ENCODE measurements at regions not wholly inside any gene's neighbourhood (a gene's known extent, or its start where the extent isn't known, plus 50 kb on each side); places are given as distances from the start of the nearest gene placed in this dataset.
"Not testable (repeated sequence)": the region's sequence is repeated elsewhere in the genome, so short reads cannot be mapped to it uniquely, and the experiment has no call there.

GRCh38 chr21:24594082-24594481 is 1013.2 kb downstream of the MRPL39 start:
- no peak for DNase-seq (ENCODE audit: missing footprints)
- no peak for ATAC-seq
- intact Hi-C loops (cut with DNase I): no loop called here

GRCh38 chr21:24590261-24590660 is 1017.0 kb downstream of the MRPL39 start:
- ATAC-seq (no peak), DNase-seq (ENCODE audit: missing footprints) (no peak)
- intact Hi-C loops (cut with DNase I): no loop called here

GRCh38 chr21:24583473-24583872 is 1023.8 kb downstream of the MRPL39 start:
- no peak for ATAC-seq
- intact Hi-C loops (cut with DNase I): no loop called here
- DNase-seq (ENCODE audit: missing footprints): no peak

GRCh38 chr21:24577301-24577700 is 1030.0 kb downstream of the MRPL39 start:
- ATAC-seq: no peak
- DNase-seq (ENCODE audit: missing footprints): no peak
- intact Hi-C loops (cut with DNase I): no loop called here

- intact Hi-C loops (cut with DNase I): no loop called here
- DNase-seq (ENCODE audit: missing footprints) (no peak), ATAC-seq (no peak)
Observed at GRCh38 chr21:24561291-24561690, 1046.0 kb downstream of the MRPL39 start.

GRCh38 chr21:24552491-24552890 is 1054.8 kb downstream of the MRPL39 start:
- peak; percentile 39 for ATAC-seq
- intact Hi-C loops (cut with DNase I): no loop called here
- no peak for DNase-seq (ENCODE audit: missing footprints)

- intact Hi-C loops (cut with DNase I): no loop called here
- DNase-seq (ENCODE audit: missing footprints): no peak
- peak; percentile 28 for ATAC-seq
Observed at GRCh38 chr21:24545807-24546361, 1061.4 kb downstream of the MRPL39 start.

- ATAC-seq (no peak), DNase-seq (ENCODE audit: missing footprints) (no peak)
- intact Hi-C loops (cut with DNase I): no loop called here
Observed at GRCh38 chr21:24514081-24514733, 1093.1 kb downstream of the MRPL39 start.

GRCh38 chr21:24509131-24509530 is 1098.2 kb downstream of the MRPL39 start:
- ATAC-seq (no peak), DNase-seq (ENCODE audit: missing footprints) (no peak)
- intact Hi-C loops (cut with DNase I): no loop called here

GRCh38 chr21:24486973-24487372 is 1120.3 kb downstream of the MRPL39 start:
- intact Hi-C loops (cut with DNase I): no loop called here
- ATAC-seq (no peak), DNase-seq (ENCODE audit: missing footprints) (no peak)

- intact Hi-C loops (cut with DNase I); ATAC-seq; DNase-seq (ENCODE audit: missing footprints): not testable (repeated sequence)
Observed at GRCh38 chr21:24483361-24483760, 1123.9 kb downstream of the MRPL39 start.

GRCh38 chr21:24470852-24471251 is 1136.4 kb downstream of the MRPL39 start:
- intact Hi-C loops (cut with DNase I): no loop called here
- DNase-seq (ENCODE audit: missing footprints): no peak
- ATAC-seq: no peak

- ATAC-seq (no peak), DNase-seq (ENCODE audit: missing footprints) (no peak)
- intact Hi-C loops (cut with DNase I): no loop called here
Observed at GRCh38 chr21:24456358-24456757, 1150.9 kb downstream of the MRPL39 start.

GRCh38 chr21:24450119-24450518 is 1157.2 kb downstream of the MRPL39 start:
- DNase-seq (ENCODE audit: missing footprints) (no peak), ATAC-seq (no peak)
- intact Hi-C loops (cut with DNase I): no loop called here

- no peak for ATAC-seq
- intact Hi-C loops (cut with DNase I): no loop called here
Observed at GRCh38 chr21:24445517-24445916, 1161.8 kb downstream of the MRPL39 start.

GRCh38 chr21:24444736-24445135 is 1162.5 kb downstream of the MRPL39 start:
- no peak for DNase-seq (ENCODE audit: missing footprints)

More at GRCh38 chr21:24445517-24445916, 1161.8 kb downstream of the MRPL39 start:
- no peak for DNase-seq (ENCODE audit: missing footprints)

GRCh38 chr21:24436236-24436635 is 1171.0 kb downstream of the MRPL39 start:
- no peak for ATAC-seq
- intact Hi-C loops (cut with DNase I): no loop called here
- no peak for DNase-seq (ENCODE audit: missing footprints)

More at GRCh38 chr21:24444736-24445135, 1162.5 kb downstream of the MRPL39 start:
- ATAC-seq: no peak
- intact Hi-C loops (cut with DNase I): no loop called here

GRCh38 chr21:24428591-24429199 is 1178.6 kb downstream of the MRPL39 start:
- intact Hi-C loops (cut with DNase I): no loop called here
- ATAC-seq: no peak
- no peak for DNase-seq (ENCODE audit: missing footprints)

GRCh38 chr21:24424776-24425175 is 1182.5 kb downstream of the MRPL39 start:
- no peak for ATAC-seq
- intact Hi-C loops (cut with DNase I): no loop called here
- DNase-seq (ENCODE audit: missing footprints): no peak

- DNase-seq (ENCODE audit: missing footprints) (no peak), ATAC-seq (no peak)
- intact Hi-C loops (cut with DNase I): no loop called here
Observed at GRCh38 chr21:24423546-24423945, 1183.7 kb downstream of the MRPL39 start.

Data from Right ventricle myocardium inferior (tissue), 1 donor.